OCI-LY1 (cell line): ENCODE measurements at regions not wholly inside any gene's neighbourhood (a gene's known extent, or its start where the extent isn't known, plus 50 kb on each side); places are given as distances from the start of the nearest gene placed in this dataset.

Experiments used
- H2AFZ ChIP-seq: fragments of 200-600 bp; sonication (generic), shearing (Covaris generic); 2 replicates; pipeline ENCODE4 v1.6.0; 2014; ENCODE audit warnings: antibody characterized with exemption, mild to moderate bottlenecking, low read length
- H3F3A ChIP-seq: fragments of 200-600 bp; sonication (generic), shearing (Covaris generic); 2 replicates; pipeline ENCODE4 v1.6.0; 2014; ENCODE audit warnings: mild to moderate bottlenecking, antibody characterized with exemption, low read length, moderate library complexity; ENCODE audit not compliant: insufficient read depth
- H3K27ac ChIP-seq: fragments of 200-600 bp; sonication (generic); 2 replicates; pipeline ENCODE4 v1.5.1; 2014; ENCODE audit warnings: low read length, mixed run types, mild to moderate bottlenecking, low read depth; ENCODE audit not compliant: poor library complexity, severe bottlenecking
- H3K27me3 ChIP-seq: fragments of 200-600 bp; sonication (generic); 2 replicates; pipeline ENCODE4 v1.6.0; 2014; ENCODE audit warnings: antibody characterized with exemption, mild to moderate bottlenecking, low read length, moderate library complexity; ENCODE audit not compliant: insufficient read depth
- H3K36me3 ChIP-seq: fragments of 200-600 bp; sonication (generic); 2 replicates; pipeline ENCODE4 v1.6.1; 2014; ENCODE audit warnings: mild to moderate bottlenecking, antibody characterized with exemption, low read length, moderate library complexity, mixed read lengths; ENCODE audit not compliant: insufficient read depth
- H3K4me1 ChIP-seq: fragments of 200-600 bp; sonication (generic); 2 replicates; pipeline ENCODE4 v1.5.1; 2014; ENCODE audit warnings: mild to moderate bottlenecking, low read length, moderate library complexity; ENCODE audit not compliant: insufficient read depth, severe bottlenecking
- H3K4me2 ChIP-seq: fragments of 200-600 bp; sonication (generic), shearing (Covaris generic); 2 replicates; pipeline ENCODE4 v1.6.1; 2014; ENCODE audit warnings: low read length
- H3K4me3 ChIP-seq: fragments of 200-600 bp; sonication (generic); 2 replicates; pipeline ENCODE4 v1.5.1; 2014; ENCODE audit warnings: low read length, low read depth, mild to moderate bottlenecking, mixed read lengths; ENCODE audit not compliant: poor library complexity, severe bottlenecking
- H3K79me2 ChIP-seq: fragments of 200-600 bp; shearing (Covaris generic); 2 replicates; pipeline ENCODE4 v1.6.1; 2016; ENCODE audit warnings: mixed run types, low read length, mixed read lengths; ENCODE audit not compliant: insufficient read depth
- H3K9ac ChIP-seq: fragments of 200-600 bp; sonication (generic), shearing (Covaris generic); 2 replicates; pipeline ENCODE4 v1.6.1; 2014; ENCODE audit warnings: mild to moderate bottlenecking, low read length, mixed read lengths
- H3K9me2 ChIP-seq: fragments of 200-600 bp; sonication (generic), shearing (Covaris generic); 2 replicates; pipeline ENCODE4 v1.6.1; 2014; ENCODE audit warnings: low read depth, mild to moderate bottlenecking, low read length, mixed read lengths
- H3K9me3 ChIP-seq: fragments of 200-600 bp; shearing (Covaris generic); 2 replicates; pipeline ENCODE4 v1.6.1; 2014; ENCODE audit warnings: low read length, mixed read lengths
- H4K20me1 ChIP-seq: fragments of 200-600 bp; sonication (generic), shearing (Covaris generic); 2 replicates; pipeline ENCODE4 v1.6.0; 2016; ENCODE audit warnings: mild to moderate bottlenecking, low read length; ENCODE audit not compliant: insufficient read depth
- EZH2 ChIP-seq: fragments of 200-600 bp; sonication (generic), shearing (Covaris generic); IDR thresholded peaks from 2 replicates; pipeline ENCODE4 v1.8.0; 2017; ENCODE audit warnings: borderline replicate concordance, mixed run types, mild to moderate bottlenecking, antibody characterized with exemption, low read length, moderate library complexity, mixed read lengths
- TF ChIP-seq, protein P1 (sequence below): fragments of 200-600 bp; sonication (generic), shearing (Covaris generic); IDR thresholded peaks from 2 replicates; pipeline ENCODE4 v1.5.1; 2017; ENCODE audit warnings: mild to moderate bottlenecking, antibody characterized with exemption, low read length, moderate library complexity, mixed read lengths

DNA sequence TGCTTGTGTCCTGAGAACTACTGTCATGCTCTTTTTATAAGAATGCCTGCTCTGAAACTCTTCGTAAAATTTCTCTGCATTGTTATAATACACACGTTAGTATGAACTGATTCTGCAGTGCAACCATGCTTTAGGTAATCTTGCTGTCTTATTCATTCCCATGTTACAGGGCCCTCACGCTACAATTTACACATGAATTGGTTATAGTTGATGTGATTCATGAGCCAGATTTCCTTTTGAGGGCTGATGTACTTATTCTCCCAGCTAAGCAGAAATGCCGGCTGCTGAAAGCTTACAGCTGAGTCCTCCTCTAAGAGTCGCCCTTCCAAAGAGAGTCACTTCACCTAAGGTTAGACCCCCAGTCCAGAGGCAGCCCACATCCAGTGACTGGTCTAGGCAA is 233.5 kb upstream of the PCSK5 start:
- Histone ChIP-seq H3K4me2 (no peak overlapping the region), H3K9ac (no peak overlapping the region), H3F3A (no peaks in the 10 kb centered on the region), H3K4me1 (peaks cover 14% of the 10 kb centered on the region), H3K9me3 (no peaks in the 10 kb centered on the region), H4K20me1 (no peaks in the 10 kb centered on the region), H3K4me3 (no peak overlapping the region), H3K9me2 (no peaks in the 10 kb centered on the region), H3K27ac (no peak overlapping the region), H3K79me2 (no peaks in the 10 kb centered on the region), H3K27me3 (no peaks in the 10 kb centered on the region), H3K36me3 (no peaks in the 10 kb centered on the region), H2AFZ (no peak overlapping the region)
- TF ChIP-seq, protein P1, sequence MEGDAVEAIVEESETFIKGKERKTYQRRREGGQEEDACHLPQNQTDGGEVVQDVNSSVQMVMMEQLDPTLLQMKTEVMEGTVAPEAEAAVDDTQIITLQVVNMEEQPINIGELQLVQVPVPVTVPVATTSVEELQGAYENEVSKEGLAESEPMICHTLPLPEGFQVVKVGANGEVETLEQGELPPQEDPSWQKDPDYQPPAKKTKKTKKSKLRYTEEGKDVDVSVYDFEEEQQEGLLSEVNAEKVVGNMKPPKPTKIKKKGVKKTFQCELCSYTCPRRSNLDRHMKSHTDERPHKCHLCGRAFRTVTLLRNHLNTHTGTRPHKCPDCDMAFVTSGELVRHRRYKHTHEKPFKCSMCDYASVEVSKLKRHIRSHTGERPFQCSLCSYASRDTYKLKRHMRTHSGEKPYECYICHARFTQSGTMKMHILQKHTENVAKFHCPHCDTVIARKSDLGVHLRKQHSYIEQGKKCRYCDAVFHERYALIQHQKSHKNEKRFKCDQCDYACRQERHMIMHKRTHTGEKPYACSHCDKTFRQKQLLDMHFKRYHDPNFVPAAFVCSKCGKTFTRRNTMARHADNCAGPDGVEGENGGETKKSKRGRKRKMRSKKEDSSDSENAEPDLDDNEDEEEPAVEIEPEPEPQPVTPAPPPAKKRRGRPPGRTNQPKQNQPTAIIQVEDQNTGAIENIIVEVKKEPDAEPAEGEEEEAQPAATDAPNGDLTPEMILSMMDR: no peak
- TF ChIP-seq EZH2: no peak

DNA sequence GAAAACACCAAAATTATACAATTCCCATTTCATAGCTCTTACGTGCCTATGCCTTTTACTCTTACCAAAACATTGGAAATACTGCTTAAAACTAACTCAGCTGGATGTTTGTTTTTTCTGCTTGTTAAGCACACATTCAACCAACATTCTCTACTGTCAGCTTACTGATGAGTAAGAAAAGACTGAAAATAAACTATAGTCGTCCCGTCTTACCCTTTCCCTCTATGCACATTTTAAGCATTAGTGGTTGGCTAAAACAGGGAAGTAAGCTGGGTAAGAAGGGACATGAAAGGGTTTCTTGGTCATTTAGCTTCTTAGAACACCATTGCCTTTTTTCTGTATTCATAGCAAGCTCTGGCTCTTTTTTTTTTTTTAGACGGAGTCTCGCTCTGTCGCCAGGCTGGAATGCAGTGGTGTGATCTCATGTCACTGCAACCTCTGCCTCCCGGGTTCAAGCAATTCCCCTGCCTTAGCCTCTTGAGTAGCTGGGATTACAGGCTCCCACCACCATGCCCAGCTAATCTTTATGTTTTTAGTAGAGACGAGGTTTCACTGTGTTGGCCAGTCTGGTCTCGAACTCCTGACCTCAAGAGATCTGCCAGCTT is 232.1 kb upstream of the PCSK5 start:
- TF ChIP-seq, protein P1: no peak
- TF ChIP-seq EZH2: no peak
- no peaks in the 10 kb centered on the region; the same call in 1 of the 2 replicates for H3K36me3 ChIP-seq
- H4K20me1 ChIP-seq: no peaks in the 10 kb centered on the region
- H3K9me2 ChIP-seq: no peaks in the 10 kb centered on the region
- H3K79me2 ChIP-seq: no peaks in the 10 kb centered on the region
- no peak overlapping the region for H3K27ac ChIP-seq
- no peaks in the 10 kb centered on the region for H3K27me3 ChIP-seq
- H3K9me3 ChIP-seq: no peaks in the 10 kb centered on the region
- no peak overlapping the region for H2AFZ ChIP-seq
- H3K9ac ChIP-seq: no peak overlapping the region
- no peak overlapping the region for H3K4me3 ChIP-seq
- no peak overlapping the region for H3K4me2 ChIP-seq
- H3K4me1 ChIP-seq: peaks cover 23% of the 10 kb centered on the region
- H3F3A ChIP-seq: no peaks in the 10 kb centered on the region

- H3K27ac ChIP-seq: no peak overlapping the region
- H3K4me1 ChIP-seq: peaks cover 25% of the 10 kb centered on the region
- no peaks in the 10 kb centered on the region for H3K79me2 ChIP-seq
- 0 out of 2 replicates have a peak, but pooled peaks cover 4% of the 10 kb centered on the region for H3K27me3 ChIP-seq
- no peaks in the 10 kb centered on the region for H3K9me2 ChIP-seq
- no peak for TF ChIP-seq EZH2
- TF ChIP-seq, protein P1: no peak
- H3K4me3 ChIP-seq: no peak overlapping the region
- no peaks in the 10 kb centered on the region for H3K9me3 ChIP-seq
- H4K20me1 ChIP-seq: no peaks in the 10 kb centered on the region
- H3F3A ChIP-seq: no peaks in the 10 kb centered on the region
- no peaks in the 10 kb centered on the region; the same call in 1 of the 2 replicates for H3K36me3 ChIP-seq
- no peak overlapping the region for H3K9ac ChIP-seq
- no peak overlapping the region for H2AFZ ChIP-seq
- no peak overlapping the region for H3K4me2 ChIP-seq
These were observed 225.9 kb upstream of the PCSK5 start for GRCh38 chr9:75664597-75664996.
